ENCODE measurements at regions not wholly inside any gene's neighbourhood (a gene's known extent, or its start where the extent isn't known, plus 50 kb on each side); places are given as distances from the start of the nearest gene placed in this dataset.

DNA sequence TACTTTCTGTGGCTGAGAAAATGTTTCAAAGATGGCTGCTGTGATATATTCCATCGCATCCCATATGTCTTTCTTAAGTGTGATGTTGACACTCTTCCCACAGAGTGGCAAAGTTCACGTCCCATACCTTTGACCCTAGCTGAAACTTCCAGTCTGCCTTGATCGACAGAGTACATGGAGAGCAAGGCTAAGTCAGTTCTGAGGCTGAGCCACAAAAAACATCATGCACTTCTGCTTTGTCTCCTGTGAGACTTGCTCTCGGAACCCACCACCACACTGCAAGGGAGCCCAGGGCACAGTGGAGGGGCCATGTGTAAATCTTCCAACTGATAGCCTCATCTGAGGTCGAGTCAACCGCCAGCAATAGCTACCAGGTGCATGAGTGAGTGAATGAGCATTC is 431.9 kb upstream of the RUNX1 start (continued):
- TF ChIP-seq ZNF710 (CRISPR knock-in tag; IDR thresholded peaks at IDR 0.05; ENCODE audit: borderline replicate concordance) (no peak), AHR (CRISPR knock-in tag; IDR thresholded peaks at IDR 0.05) (no peak), ZNF773 (CRISPR knock-in tag; IDR thresholded peaks at IDR 0.05; ENCODE audit: borderline replicate concordance) (no peak), SKI (IDR thresholded peaks at IDR 0.05; ENCODE audit: partially characterized antibody) (no peak), REST (IDR thresholded peaks at IDR 0.05; ENCODE audit: borderline replicate concordance in 1 of 2, low read depth in 1 of 2, low read length in 2 of 2) (no peak), FIP1L1 (IDR thresholded peaks at IDR 0.05; ENCODE audit: borderline replicate concordance, insufficient read depth, low read depth, low read length) (no peak), PCBP1 (IDR thresholded peaks at IDR 0.05; ENCODE audit: borderline replicate concordance, low read depth, low read length) (no peak)
- TF ChIP-seq, protein P1, sequence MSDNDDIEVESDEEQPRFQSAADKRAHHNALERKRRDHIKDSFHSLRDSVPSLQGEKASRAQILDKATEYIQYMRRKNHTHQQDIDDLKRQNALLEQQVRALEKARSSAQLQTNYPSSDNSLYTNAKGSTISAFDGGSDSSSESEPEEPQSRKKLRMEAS (IDR thresholded peaks at IDR 0.05) = no peak
- TF ChIP-seq, protein P2, sequence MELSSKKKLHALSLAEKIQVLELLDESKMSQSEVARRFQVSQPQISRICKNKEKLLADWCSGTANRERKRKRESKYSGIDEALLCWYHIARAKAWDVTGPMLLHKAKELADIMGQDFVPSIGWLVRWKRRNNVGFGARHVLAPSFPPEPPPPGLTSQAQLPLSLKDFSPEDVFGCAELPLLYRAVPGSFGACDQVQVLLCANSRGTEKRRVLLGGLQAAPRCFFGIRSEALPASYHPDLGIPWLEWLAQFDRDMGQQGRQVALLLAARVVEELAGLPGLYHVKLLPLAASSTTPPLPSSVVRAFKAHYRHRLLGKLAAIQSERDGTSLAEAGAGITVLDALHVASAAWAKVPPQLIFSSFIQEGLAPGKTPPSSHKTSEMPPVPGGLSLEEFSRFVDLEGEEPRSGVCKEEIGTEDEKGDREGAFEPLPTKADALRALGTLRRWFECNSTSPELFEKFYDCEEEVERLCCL (CRISPR knock-in tag; IDR thresholded peaks at IDR 0.05; ENCODE audit: borderline replicate concordance) = no peak
- TF ChIP-seq, protein P3, sequence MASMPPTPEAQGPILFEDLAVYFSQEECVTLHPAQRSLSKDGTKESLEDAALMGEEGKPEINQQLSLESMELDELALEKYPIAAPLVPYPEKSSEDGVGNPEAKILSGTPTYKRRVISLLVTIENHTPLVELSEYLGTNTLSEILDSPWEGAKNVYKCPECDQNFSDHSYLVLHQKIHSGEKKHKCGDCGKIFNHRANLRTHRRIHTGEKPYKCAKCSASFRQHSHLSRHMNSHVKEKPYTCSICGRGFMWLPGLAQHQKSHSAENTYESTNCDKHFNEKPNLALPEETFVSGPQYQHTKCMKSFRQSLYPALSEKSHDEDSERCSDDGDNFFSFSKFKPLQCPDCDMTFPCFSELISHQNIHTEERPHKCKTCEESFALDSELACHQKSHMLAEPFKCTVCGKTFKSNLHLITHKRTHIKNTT (CRISPR knock-in tag; IDR thresholded peaks at IDR 0.05) = no peak

Measured in HepG2 (cell line).